Stomach (tissue), 4 donors: ENCODE measurements at regions not wholly inside any gene's neighbourhood (a gene's known extent, or its start where the extent isn't known, plus 50 kb on each side); places are given as distances from the start of the nearest gene placed in this dataset.

ENCODE experiments used
- CTCF ChIP-seq, 7 experiments: fragments of 450-650 bp in 4 of 7; fragments of 200-600 bp in 3 of 7; sonication (generic) in 3 of 7; IDR thresholded peaks; one replicate each; pipeline ENCODE4 v1.5.1; 2016 to 2019; ENCODE audit warnings: antibody characterized with exemption in 7 of 7, control low read depth in 2 of 7, mild to moderate bottlenecking in 1 of 7
- EP300 ChIP-seq: sonication (generic); formaldehyde crosslinking; IDR thresholded peaks from one replicate; pipeline ENCODE4 v1.6.1; 2017; ENCODE audit warnings: antibody characterized with exemption
- POLR2A ChIP-seq, 4 donors: fragments of 450-650 bp; IDR thresholded peaks; one replicate each; pipeline ENCODE4 v1.6.1; 2016; ENCODE audit warnings: antibody characterized with exemption in 4 of 4, control low read depth in 2 of 4, mild to moderate bottlenecking in 1 of 4, moderate library complexity in 1 of 4

- TF ChIP-seq EP300, result no peak
- TF ChIP-seq CTCF (IDR thresholded peaks at IDR 0.05), result no peak
- TF ChIP-seq POLR2A (IDR thresholded peaks at IDR 0.05), result no peak
These were observed 56.9 kb upstream of the ALDH1A1 start for GRCh38 chr9:73009649-73010288.
